ENCODE measurements at regions not wholly inside any gene's neighbourhood (a gene's known extent, or its start where the extent isn't known, plus 50 kb on each side); places are given as distances from the start of the nearest gene placed in this dataset.

- DNase-seq (ENCODE audit: low spot score) (no peak), ATAC-seq (ENCODE audit: low read depth) (no peak; the same call in 2 of the 3 replicates)
- Histone ChIP-seq H3K27ac (ENCODE audit: poor library complexity, severe bottlenecking) (no peak overlapping the region), H3K9me3 (ENCODE audit: severe bottlenecking) (no peaks in the 10 kb centered on the region), H3K4me3 (ENCODE audit: severe bottlenecking) (no peak overlapping the region), H3K36me3 (ENCODE audit: low read depth) (no peaks in the 10 kb centered on the region), H3K4me1 (ENCODE audit: insufficient read depth, poor library complexity, severe bottlenecking) (no peaks in the 10 kb centered on the region), H3K27me3 (ENCODE audit: insufficient read depth, poor library complexity, severe bottlenecking) (no peaks in the 10 kb centered on the region)
- TF ChIP-seq CTCF (IDR thresholded peaks at IDR 0.05; ENCODE audit: poor library complexity, severe bottlenecking), result no peak
These were observed 141.6 kb downstream of the ICOS start for GRCh38 chr2:204078003-204078698.

GRCh38 chr2:204081487-204082425 lies 145.2 kb downstream of the ICOS start:
- no peak for ATAC-seq (ENCODE audit: low read depth)
- Histone ChIP-seq H3K27ac (ENCODE audit: poor library complexity, severe bottlenecking) (no peak overlapping the region), H3K9me3 (ENCODE audit: severe bottlenecking) (no peaks in the 10 kb centered on the region), H3K27me3 (ENCODE audit: insufficient read depth, poor library complexity, severe bottlenecking) (no peaks in the 10 kb centered on the region), H3K4me3 (ENCODE audit: severe bottlenecking) (no peak overlapping the region), H3K4me1 (ENCODE audit: insufficient read depth, poor library complexity, severe bottlenecking) (no peaks in the 10 kb centered on the region), H3K36me3 (ENCODE audit: low read depth) (no peaks in the 10 kb centered on the region)
- TF ChIP-seq CTCF (IDR thresholded peaks at IDR 0.05; ENCODE audit: poor library complexity, severe bottlenecking), result no peak
- DNase-seq (ENCODE audit: low spot score), result no peak

- no peak for ATAC-seq (ENCODE audit: low read depth)
- H3K27ac ChIP-seq (ENCODE audit: poor library complexity, severe bottlenecking), result no peak overlapping the region
These were observed 149.6 kb downstream of the ICOS start for GRCh38 chr2:204086167-204086566.

GRCh38 chr2:204089105-204089504 lies 152.5 kb downstream of the ICOS start:
- no peak overlapping the region for H3K4me3 ChIP-seq (ENCODE audit: severe bottlenecking)
- no peak overlapping the region for H3K27ac ChIP-seq (ENCODE audit: poor library complexity, severe bottlenecking)
- TF ChIP-seq CTCF (IDR thresholded peaks at IDR 0.05; ENCODE audit: poor library complexity, severe bottlenecking), result no peak
- DNase-seq (ENCODE audit: low spot score), result no peak
- H3K9me3 ChIP-seq (ENCODE audit: severe bottlenecking), result no peaks in the 10 kb centered on the region
- no peak for ATAC-seq (ENCODE audit: low read depth)
- H3K36me3 ChIP-seq (ENCODE audit: low read depth), result no peaks in the 10 kb centered on the region
- H3K27me3 ChIP-seq (ENCODE audit: insufficient read depth, poor library complexity, severe bottlenecking), result no peaks in the 10 kb centered on the region
- H3K4me1 ChIP-seq (ENCODE audit: insufficient read depth, poor library complexity, severe bottlenecking), result no peaks in the 10 kb centered on the region

More at GRCh38 chr2:204086167-204086566, 149.6 kb downstream of the ICOS start:
- DNase-seq (ENCODE audit: low spot score), result no peak
- no peak for TF ChIP-seq CTCF (IDR thresholded peaks at IDR 0.05; ENCODE audit: poor library complexity, severe bottlenecking)
- Histone ChIP-seq H3K4me3 (ENCODE audit: severe bottlenecking) (no peak overlapping the region), H3K4me1 (ENCODE audit: insufficient read depth, poor library complexity, severe bottlenecking) (no peaks in the 10 kb centered on the region), H3K9me3 (ENCODE audit: severe bottlenecking) (no peaks in the 10 kb centered on the region), H3K27me3 (ENCODE audit: insufficient read depth, poor library complexity, severe bottlenecking) (no peaks in the 10 kb centered on the region), H3K36me3 (ENCODE audit: low read depth) (no peaks in the 10 kb centered on the region)

All from RWPE2 (cell line).